NCI-H2227 treated with DMSO at 0.1 percent for 48 hours (cell line): ENCODE measurements at regions not wholly inside any gene's neighbourhood (a gene's known extent, or its start where the extent isn't known, plus 50 kb on each side); places are given as distances from the start of the nearest gene placed in this dataset.

ENCODE experiments used
- DNase-seq: peaks from one replicate; lab custom pipeline; 2025; lab: John Stamatoyannopoulos, UW

- no peak for DNase-seq
Observed at GRCh38 chr10:4020631-4021030, 235.6 kb upstream of the KLF6 start.

GRCh38 chr10:4018054-4018511 is 233.1 kb upstream of the KLF6 start:
- no peak for DNase-seq

GRCh38 chr10:4017336-4017735 is 232.3 kb upstream of the KLF6 start:
- DNase-seq, result no peak

GRCh38 chr10:4016214-4016740 is 231.3 kb upstream of the KLF6 start:
- no peak for DNase-seq

- DNase-seq, result no peak
Observed at GRCh38 chr10:4013651-4014121, 228.7 kb upstream of the KLF6 start.

GRCh38 chr10:4012848-4013247 is 227.8 kb upstream of the KLF6 start:
- no peak for DNase-seq

- no peak for DNase-seq
Observed at GRCh38 chr10:4011136-4011812, 226.3 kb upstream of the KLF6 start.

- DNase-seq, result no peak
Observed at GRCh38 chr10:4008676-4009382, 223.8 kb upstream of the KLF6 start.

GRCh38 chr10:4007771-4008170 is 222.8 kb upstream of the KLF6 start:
- no peak for DNase-seq

GRCh38 chr10:4006858-4007257 is 221.8 kb upstream of the KLF6 start:
- no peak for DNase-seq

GRCh38 chr10:4006051-4006450 is 221.0 kb upstream of the KLF6 start:
- DNase-seq, result no peak

GRCh38 chr10:4004990-4005389 is 220.0 kb upstream of the KLF6 start:
- DNase-seq, result no peak

- no peak for DNase-seq
Observed at GRCh38 chr10:4004144-4004543, 219.1 kb upstream of the KLF6 start.

- no peak for DNase-seq
Observed at GRCh38 chr10:4003348-4003973, 218.5 kb upstream of the KLF6 start.

GRCh38 chr10:4001811-4002210 is 216.8 kb upstream of the KLF6 start:
- no peak for DNase-seq

GRCh38 chr10:3999642-4000041 is 214.6 kb upstream of the KLF6 start:
- no peak for DNase-seq

- no peak for DNase-seq
Observed at GRCh38 chr10:3996697-3997096, 211.7 kb upstream of the KLF6 start.

- no peak for DNase-seq
Observed at GRCh38 chr10:3995302-3996210, 210.5 kb upstream of the KLF6 start.

- DNase-seq, result no peak
Observed at GRCh38 chr10:3992382-3993178, 207.6 kb upstream of the KLF6 start.

- no peak for DNase-seq
Observed at GRCh38 chr10:3990307-3990706, 205.3 kb upstream of the KLF6 start.
